Astrocyte of the cerebellum (primary cell): ENCODE measurements at regions not wholly inside any gene's neighbourhood (a gene's known extent, or its start where the extent isn't known, plus 50 kb on each side); places are given as distances from the start of the nearest gene placed in this dataset.
A peak's percentile ranks its signal among the peaks of the same experiment; 100 is the strongest.

Source experiments
- DNase-seq: peaks from one replicate; pipeline ENCODE4 v3.0.0-alpha.2; 2011; ENCODE audit warnings: low read depth
- H3K4me3 ChIP-seq: 2 replicates; pipeline ENCODE4 v1.5.1; 2011; ENCODE audit warnings: mild to moderate bottlenecking, low read depth, low read length, moderate library complexity
- CTCF ChIP-seq: IDR thresholded peaks from 2 replicates; pipeline ENCODE4 v1.5.1; 2012; ENCODE audit warnings: low read length, low read depth, moderate library complexity, mild to moderate bottlenecking; ENCODE audit errors: missing control alignments
- in situ Hi-C: cut with HindIII; loops from 2 replicates; pipeline ENCODE4 v1.10.0; 2017; ENCODE audit warnings: low sequenced_read_pairs

GRCh38 chr6:167678102-167679101 lies 148.3 kb upstream of the AFDN start:
- in situ Hi-C loops: no loop called here
- no peak for DNase-seq
- peak overlapping the region; percentile 28 for H3K4me3 ChIP-seq
- TF ChIP-seq CTCF: no peak

GRCh38 chr6:167679122-167679736 lies 147.5 kb upstream of the AFDN start:
- no peak for DNase-seq
- in situ Hi-C loops: no loop called here
- H3K4me3 ChIP-seq: no peak overlapping the region
- no peak for TF ChIP-seq CTCF

GRCh38 chr6:167679790-167680604 lies 146.7 kb upstream of the AFDN start:
- no peak for TF ChIP-seq CTCF
- no peak for DNase-seq
- in situ Hi-C loops: no loop called here
- H3K4me3 ChIP-seq: no peak overlapping the region

GRCh38 chr6:167680605-167681149 lies 146.0 kb upstream of the AFDN start:
- TF ChIP-seq CTCF: no peak
- DNase-seq: no peak
- in situ Hi-C loops: no loop called here
- no peak overlapping the region for H3K4me3 ChIP-seq

GRCh38 chr6:167682125-167682524 lies 144.6 kb upstream of the AFDN start:
- no peak overlapping the region for H3K4me3 ChIP-seq
- in situ Hi-C loops: no loop called here
- no peak for DNase-seq
- no peak for TF ChIP-seq CTCF

- no peak overlapping the region for H3K4me3 ChIP-seq
- TF ChIP-seq CTCF: no peak
- in situ Hi-C loops: no loop called here
- no peak for DNase-seq
These were observed 144.1 kb upstream of the AFDN start for GRCh38 chr6:167682546-167683027.
